Nucleus accumbens (tissue), 56 donors: ENCODE measurements at regions not wholly inside any gene's neighbourhood (a gene's known extent, or its start where the extent isn't known, plus 50 kb on each side); places are given as distances from the start of the nearest gene placed in this dataset.
"Not testable (repeated sequence)": the region's sequence is repeated elsewhere in the genome, so short reads cannot be mapped to it uniquely, and the experiment has no call there.

ENCODE experiments used
- DNase-seq, 56 donors: peaks; one replicate each; lab custom pipeline; 2025; lab: John Stamatoyannopoulos, UW

GRCh38 chr6:30832864-30833263 is 51.5 kb upstream of the DDR1 start:
- DNase-seq, result no peak

- no peak for DNase-seq
These were observed 53.9 kb upstream of the DDR1 start for GRCh38 chr6:30830438-30830837.

GRCh38 chr6:30829639-30830255 is 54.6 kb upstream of the DDR1 start:
- DNase-seq, result no peak

GRCh38 chr6:30829033-30829432 is 55.3 kb upstream of the DDR1 start:
- no peak for DNase-seq

GRCh38 chr6:30828027-30828962 is 56.0 kb upstream of the DDR1 start:
- peak in 54 of 56 donors; percentile 15 to 92 (median 75) for DNase-seq

GRCh38 chr6:30826961-30827342 is 57.4 kb upstream of the DDR1 start:
- no peak for DNase-seq

- DNase-seq, result no peak
These were observed 59.6 kb upstream of the DDR1 start for GRCh38 chr6:30824698-30825097.

GRCh38 chr6:30823534-30823865 is 60.8 kb upstream of the DDR1 start:
- DNase-seq, result no peak

GRCh38 chr6:30821862-30822784 is 62.2 kb upstream of the DDR1 start:
- no peak for DNase-seq

GRCh38 chr6:30820193-30820592 is 64.1 kb upstream of the DDR1 start:
- DNase-seq, result no peak

GRCh38 chr6:30819297-30819917 is 64.9 kb upstream of the DDR1 start:
- DNase-seq, result no peak

- DNase-seq, result no peak
These were observed 65.9 kb upstream of the DDR1 start for GRCh38 chr6:30818391-30818841.

- DNase-seq, result no peak
These were observed 67.3 kb upstream of the DDR1 start for GRCh38 chr6:30816791-30817739.

- DNase-seq, result not testable (repeated sequence)
These were observed 68.0 kb upstream of the DDR1 start for GRCh38 chr6:30816296-30816695.

- not testable (repeated sequence) for DNase-seq
These were observed 69.1 kb upstream of the DDR1 start for GRCh38 chr6:30815041-30815742.

- peak in 6 of 56 donors; percentile 2 to 13 (median 8) for DNase-seq
These were observed 69.9 kb upstream of the DDR1 start for GRCh38 chr6:30814146-30815040.

GRCh38 chr6:30813631-30814145 is 69.3 kb upstream of the IER3 start:
- no peak for DNase-seq
